ENCODE measurements at regions not wholly inside any gene's neighbourhood (a gene's known extent, or its start where the extent isn't known, plus 50 kb on each side); places are given as distances from the start of the nearest gene placed in this dataset.
A peak's percentile ranks its signal among the peaks of the same experiment; 100 is the strongest.
"Not testable (repeated sequence)": the region's sequence is repeated elsewhere in the genome, so short reads cannot be mapped to it uniquely, and the experiment has no call there.

GRCh38 chr11:98036810-98037209 lies 983.9 kb upstream of the CNTN5 start:
- DNase-seq = no peak
- no peaks in the 10 kb centered on the region for H3K36me3 ChIP-seq (ENCODE audit: control insufficient read depth, insufficient read depth, low read length)

DNA sequence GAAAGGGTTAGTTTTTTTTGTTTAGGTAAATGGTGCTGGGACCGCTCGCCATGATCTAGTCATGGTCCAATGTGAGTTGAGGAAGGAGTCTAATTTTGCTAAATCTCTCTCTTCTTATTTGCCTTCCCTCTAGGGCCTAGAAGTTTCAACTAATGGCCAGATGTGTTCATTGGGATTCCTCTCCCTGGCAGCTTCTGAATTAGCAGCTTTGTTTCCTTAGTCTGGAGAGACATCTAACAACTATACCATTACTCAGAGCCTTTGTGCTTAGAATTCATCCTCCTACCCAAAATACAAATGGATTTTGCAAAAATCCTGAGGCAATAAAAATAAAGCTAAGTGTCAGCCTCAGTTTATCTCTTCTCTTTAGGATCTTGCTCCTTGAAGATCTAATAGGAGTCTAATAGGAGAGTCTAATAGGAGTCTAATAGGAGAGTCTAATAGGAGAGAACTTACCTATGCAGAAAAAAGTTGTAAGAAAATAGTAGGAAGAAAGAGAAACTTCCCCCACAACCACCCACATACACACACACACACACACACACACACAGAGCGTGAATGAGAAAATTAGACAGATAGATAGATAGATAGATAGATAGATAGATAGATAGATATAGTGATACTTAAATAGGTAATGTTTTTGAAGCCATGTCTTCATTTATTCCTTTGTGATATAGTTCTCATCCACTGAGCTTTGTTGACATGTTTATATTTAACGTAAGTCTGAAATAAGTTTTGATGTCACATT lies 980.5 kb upstream of the CNTN5 start:
- WGBS (ENCODE audit: insufficient coverage, low lambda C conversion rate) = no CpG with 5 or more reads among the region's 4 CpGs
- no peaks in the 10 kb centered on the region for H3K4me1 ChIP-seq (ENCODE audit: control insufficient read depth, insufficient read depth, low read length)
- H3K27ac ChIP-seq (ENCODE audit: low read length) = no peak overlapping the region
- H3K27me3 ChIP-seq (ENCODE audit: control insufficient read depth, insufficient read depth, low read length) = no peaks in the 10 kb centered on the region
- no peaks in the 10 kb centered on the region for H3K9me3 ChIP-seq (ENCODE audit: control insufficient read depth, low read depth, low read length)
- H3K4me3 ChIP-seq (ENCODE audit: low read length) = no peak overlapping the region
- no peak for DNase-seq
- no peaks in the 10 kb centered on the region for H3K36me3 ChIP-seq (ENCODE audit: control insufficient read depth, insufficient read depth, low read length)

More at GRCh38 chr11:98036810-98037209, 983.9 kb upstream of the CNTN5 start:
- Histone ChIP-seq H3K9me3 (ENCODE audit: control insufficient read depth, low read depth, low read length) (no peaks in the 10 kb centered on the region), H3K27me3 (ENCODE audit: control insufficient read depth, insufficient read depth, low read length) (no peaks in the 10 kb centered on the region), H3K27ac (ENCODE audit: low read length) (no peak overlapping the region), H3K4me1 (ENCODE audit: control insufficient read depth, insufficient read depth, low read length) (no peaks in the 10 kb centered on the region), H3K4me3 (ENCODE audit: low read length) (no peak overlapping the region)
- 100% methylated on average over 5 of the region's 5 CpGs for WGBS (ENCODE audit: insufficient coverage, low lambda C conversion rate)

GRCh38 chr11:98047647-98048046 lies 973.1 kb upstream of the CNTN5 start:
- Histone ChIP-seq H3K27ac (ENCODE audit: low read length) (no peak overlapping the region), H3K36me3 (ENCODE audit: control insufficient read depth, insufficient read depth, low read length) (no peaks in the 10 kb centered on the region), H3K4me1 (ENCODE audit: control insufficient read depth, insufficient read depth, low read length) (no peaks in the 10 kb centered on the region), H3K27me3 (ENCODE audit: control insufficient read depth, insufficient read depth, low read length) (no peaks in the 10 kb centered on the region), H3K4me3 (ENCODE audit: low read length) (no peak overlapping the region), H3K9me3 (ENCODE audit: control insufficient read depth, low read depth, low read length) (no peaks in the 10 kb centered on the region)
- 43% methylated on average over 1 of the region's 3 CpGs for WGBS (ENCODE audit: insufficient coverage, low lambda C conversion rate)
- no peak for DNase-seq

- no peaks in the 10 kb centered on the region for H3K36me3 ChIP-seq (ENCODE audit: control insufficient read depth, insufficient read depth, low read length)
- no peaks in the 10 kb centered on the region for H3K27me3 ChIP-seq (ENCODE audit: control insufficient read depth, insufficient read depth, low read length)
- no peaks in the 10 kb centered on the region for H3K4me1 ChIP-seq (ENCODE audit: control insufficient read depth, insufficient read depth, low read length)
- DNase-seq = no peak
- H3K27ac ChIP-seq (ENCODE audit: low read length) = no peak overlapping the region
- H3K9me3 ChIP-seq (ENCODE audit: control insufficient read depth, low read depth, low read length) = no peaks in the 10 kb centered on the region
- WGBS (ENCODE audit: insufficient coverage, low lambda C conversion rate) = no CpG with 5 or more reads among the region's 2 CpGs
- H3K4me3 ChIP-seq (ENCODE audit: low read length) = no peak overlapping the region
Observed at GRCh38 chr11:98053851-98054250, 966.9 kb upstream of the CNTN5 start.

GRCh38 chr11:98056945-98057344 lies 963.8 kb upstream of the CNTN5 start:
- Histone ChIP-seq H3K9me3 (ENCODE audit: control insufficient read depth, low read depth, low read length) (no peaks in the 10 kb centered on the region), H3K27me3 (ENCODE audit: control insufficient read depth, insufficient read depth, low read length) (no peaks in the 10 kb centered on the region), H3K4me1 (ENCODE audit: control insufficient read depth, insufficient read depth, low read length) (no peaks in the 10 kb centered on the region), H3K4me3 (ENCODE audit: low read length) (no peak overlapping the region), H3K27ac (ENCODE audit: low read length) (no peak overlapping the region), H3K36me3 (ENCODE audit: control insufficient read depth, insufficient read depth, low read length) (no peaks in the 10 kb centered on the region)
- WGBS (ENCODE audit: insufficient coverage, low lambda C conversion rate) = no CpG with 5 or more reads among the region's 1 CpG
- peak in 1 of 2 donors; percentile 22 for DNase-seq

DNA sequence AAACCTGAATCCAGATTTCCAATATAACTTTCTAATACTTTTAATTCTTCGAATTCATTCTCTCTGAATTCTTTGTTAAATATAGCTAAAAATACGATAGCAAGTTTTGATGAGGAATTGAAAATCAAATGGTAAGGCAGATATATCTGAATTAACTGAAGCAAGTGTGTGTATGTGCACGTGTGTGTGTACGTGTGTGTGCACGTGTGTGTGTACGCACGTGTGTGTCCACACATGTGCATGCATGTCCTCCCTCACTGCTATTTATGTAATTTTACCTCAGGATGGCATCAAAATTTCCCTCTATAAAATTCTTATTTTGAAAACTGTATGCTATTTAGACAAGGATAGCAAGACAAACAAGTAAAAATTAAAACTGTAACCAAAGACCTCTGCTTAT lies 961.3 kb upstream of the CNTN5 start:
- H3K36me3 ChIP-seq (ENCODE audit: control insufficient read depth, insufficient read depth, low read length) = no peaks in the 10 kb centered on the region
- no peaks in the 10 kb centered on the region for H3K27me3 ChIP-seq (ENCODE audit: control insufficient read depth, insufficient read depth, low read length)
- no peaks in the 10 kb centered on the region for H3K9me3 ChIP-seq (ENCODE audit: control insufficient read depth, low read depth, low read length)
- H3K4me1 ChIP-seq (ENCODE audit: control insufficient read depth, insufficient read depth, low read length) = no peaks in the 10 kb centered on the region
- no peak overlapping the region for H3K4me3 ChIP-seq (ENCODE audit: low read length)
- DNase-seq = no peak
- WGBS (ENCODE audit: insufficient coverage, low lambda C conversion rate) = 100% methylated on average over 1 of the region's 7 CpGs
- no peak overlapping the region for H3K27ac ChIP-seq (ENCODE audit: low read length)

GRCh38 chr11:98060759-98061158 lies 960.0 kb upstream of the CNTN5 start:
- Histone ChIP-seq H3K9me3 (ENCODE audit: control insufficient read depth, low read depth, low read length) (no peaks in the 10 kb centered on the region), H3K36me3 (ENCODE audit: control insufficient read depth, insufficient read depth, low read length) (no peaks in the 10 kb centered on the region), H3K27me3 (ENCODE audit: control insufficient read depth, insufficient read depth, low read length) (no peaks in the 10 kb centered on the region), H3K4me1 (ENCODE audit: control insufficient read depth, insufficient read depth, low read length) (no peaks in the 10 kb centered on the region), H3K4me3 (ENCODE audit: low read length) (no peak overlapping the region), H3K27ac (ENCODE audit: low read length) (no peak overlapping the region)
- no CpG with 5 or more reads among the region's 1 CpG for WGBS (ENCODE audit: insufficient coverage, low lambda C conversion rate)
- DNase-seq = no peak

GRCh38 chr11:98061858-98062257 lies 958.9 kb upstream of the CNTN5 start:
- Histone ChIP-seq H3K9me3 (ENCODE audit: control insufficient read depth, low read depth, low read length) (no peaks in the 10 kb centered on the region), H3K36me3 (ENCODE audit: control insufficient read depth, insufficient read depth, low read length) (no peaks in the 10 kb centered on the region), H3K4me3 (ENCODE audit: low read length) (no peak overlapping the region), H3K27ac (ENCODE audit: low read length) (no peak overlapping the region), H3K27me3 (ENCODE audit: control insufficient read depth, insufficient read depth, low read length) (no peaks in the 10 kb centered on the region), H3K4me1 (ENCODE audit: control insufficient read depth, insufficient read depth, low read length) (no peaks in the 10 kb centered on the region)
- DNase-seq = no peak
- WGBS (ENCODE audit: insufficient coverage, low lambda C conversion rate) = no CpG with 5 or more reads among the region's 2 CpGs

DNA sequence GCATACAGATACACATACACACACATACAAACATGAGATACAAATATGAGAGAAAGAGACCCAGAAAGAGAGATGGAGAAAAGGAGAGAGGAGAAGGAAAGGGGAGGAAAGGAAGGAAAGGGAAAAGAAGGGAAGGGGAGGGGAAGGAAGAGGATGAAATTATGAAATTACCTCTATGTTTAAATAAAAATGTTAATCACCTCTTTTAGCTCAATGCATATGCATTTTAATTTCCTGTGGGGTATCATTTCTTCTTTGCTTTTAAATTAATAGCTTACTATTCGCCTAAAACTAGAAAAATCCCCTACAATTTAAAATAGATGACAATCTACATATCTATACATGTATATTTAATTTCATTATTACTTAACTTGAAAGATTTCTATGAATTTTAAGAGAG lies 958.0 kb upstream of the CNTN5 start:
- no peaks in the 10 kb centered on the region for H3K27me3 ChIP-seq (ENCODE audit: control insufficient read depth, insufficient read depth, low read length)
- no peaks in the 10 kb centered on the region for H3K9me3 ChIP-seq (ENCODE audit: control insufficient read depth, low read depth, low read length)
- no peak overlapping the region for H3K27ac ChIP-seq (ENCODE audit: low read length)
- no peak overlapping the region for H3K4me3 ChIP-seq (ENCODE audit: low read length)
- H3K36me3 ChIP-seq (ENCODE audit: control insufficient read depth, insufficient read depth, low read length) = no peaks in the 10 kb centered on the region
- DNase-seq = no peak
- WGBS (ENCODE audit: insufficient coverage, low lambda C conversion rate) = no CpG with 5 or more reads among the region's 1 CpG
- no peaks in the 10 kb centered on the region for H3K4me1 ChIP-seq (ENCODE audit: control insufficient read depth, insufficient read depth, low read length)

- H3K4me3 ChIP-seq (ENCODE audit: low read length) = no peak overlapping the region
- H3K27ac ChIP-seq (ENCODE audit: low read length) = no peak overlapping the region
- no peaks in the 10 kb centered on the region for H3K4me1 ChIP-seq (ENCODE audit: control insufficient read depth, insufficient read depth, low read length)
- no CpG with 5 or more reads among the region's 1 CpG for WGBS (ENCODE audit: insufficient coverage, low lambda C conversion rate)
- H3K9me3 ChIP-seq (ENCODE audit: control insufficient read depth, low read depth, low read length) = no peaks in the 10 kb centered on the region
- H3K27me3 ChIP-seq (ENCODE audit: control insufficient read depth, insufficient read depth, low read length) = no peaks in the 10 kb centered on the region
- no peaks in the 10 kb centered on the region for H3K36me3 ChIP-seq (ENCODE audit: control insufficient read depth, insufficient read depth, low read length)
- DNase-seq = no peak
Observed at GRCh38 chr11:98068251-98068650, 952.5 kb upstream of the CNTN5 start.

GRCh38 chr11:98069147-98069546 lies 951.6 kb upstream of the CNTN5 start:
- not testable (repeated sequence) for DNase-seq; H3K27me3 ChIP-seq (ENCODE audit: control insufficient read depth, insufficient read depth, low read length); H3K4me1 ChIP-seq (ENCODE audit: control insufficient read depth, insufficient read depth, low read length); H3K36me3 ChIP-seq (ENCODE audit: control insufficient read depth, insufficient read depth, low read length); H3K27ac ChIP-seq (ENCODE audit: low read length); H3K4me3 ChIP-seq (ENCODE audit: low read length); H3K9me3 ChIP-seq (ENCODE audit: control insufficient read depth, low read depth, low read length)
- no CpG with 5 or more reads among the region's 16 CpGs for WGBS (ENCODE audit: insufficient coverage, low lambda C conversion rate)

All from large intestine (tissue), 3 donors.